ENCODE measurements at regions not wholly inside any gene's neighbourhood (a gene's known extent, or its start where the extent isn't known, plus 50 kb on each side); places are given as distances from the start of the nearest gene placed in this dataset.

DNA sequence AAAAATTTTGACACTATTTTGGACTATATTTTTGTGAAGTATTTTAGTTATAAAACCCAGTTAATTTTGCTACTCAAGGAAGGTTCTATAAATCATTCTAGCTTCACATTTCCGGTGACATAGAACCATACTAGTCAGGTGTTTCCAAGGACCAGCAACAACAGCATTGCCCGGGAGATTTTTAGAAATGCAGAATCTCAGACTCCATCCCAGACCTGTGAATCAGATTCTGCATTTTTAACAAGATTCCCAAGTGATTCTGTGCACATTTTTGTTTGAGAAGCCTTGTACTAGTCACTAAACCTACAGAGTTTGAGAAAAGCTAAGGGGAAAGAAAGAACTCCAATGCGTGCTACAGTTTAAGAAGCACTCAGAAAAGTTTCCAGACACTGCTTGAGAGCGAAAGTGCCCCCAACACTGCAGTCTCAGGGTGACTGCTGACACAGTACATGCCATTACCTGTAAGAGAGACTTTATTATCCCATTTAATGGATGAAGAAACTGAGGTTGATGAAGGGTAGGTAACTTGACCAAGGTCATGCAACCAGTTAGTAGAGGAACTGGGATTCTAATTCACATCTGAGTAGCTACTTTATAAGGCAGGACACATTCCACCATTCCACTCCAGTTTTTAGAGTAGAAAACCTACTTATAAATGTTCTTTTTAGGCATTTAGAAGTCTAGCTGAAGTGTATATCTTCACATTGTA lies 49.7 kb upstream of the USP3 start:
- TF ChIP-seq CTCF (IDR thresholded peaks at IDR 0.05) (no peak), POLR2A (IDR thresholded peaks at IDR 0.05) (no peak)
